Lower leg skin (tissue), 3 donors: ENCODE measurements at regions not wholly inside any gene's neighbourhood (a gene's known extent, or its start where the extent isn't known, plus 50 kb on each side); places are given as distances from the start of the nearest gene placed in this dataset.

Experiments
- POLR2A ChIP-seq, 2 donors: fragments of 450-650 bp; IDR thresholded peaks; one replicate each; pipeline ENCODE4 v1.6.1; 2016 to 2017; ENCODE audit warnings: antibody characterized with exemption in 2 of 2, mild to moderate bottlenecking in 1 of 2, moderate library complexity in 1 of 2
- TF ChIP-seq, protein P1 (sequence below), 3 donors: fragments of 450-650 bp; IDR thresholded peaks; one replicate each; pipeline ENCODE4 v1.5.1; 2016; ENCODE audit warnings: antibody characterized with exemption in 3 of 3, mild to moderate bottlenecking in 3 of 3, moderate library complexity in 2 of 3

DNA sequence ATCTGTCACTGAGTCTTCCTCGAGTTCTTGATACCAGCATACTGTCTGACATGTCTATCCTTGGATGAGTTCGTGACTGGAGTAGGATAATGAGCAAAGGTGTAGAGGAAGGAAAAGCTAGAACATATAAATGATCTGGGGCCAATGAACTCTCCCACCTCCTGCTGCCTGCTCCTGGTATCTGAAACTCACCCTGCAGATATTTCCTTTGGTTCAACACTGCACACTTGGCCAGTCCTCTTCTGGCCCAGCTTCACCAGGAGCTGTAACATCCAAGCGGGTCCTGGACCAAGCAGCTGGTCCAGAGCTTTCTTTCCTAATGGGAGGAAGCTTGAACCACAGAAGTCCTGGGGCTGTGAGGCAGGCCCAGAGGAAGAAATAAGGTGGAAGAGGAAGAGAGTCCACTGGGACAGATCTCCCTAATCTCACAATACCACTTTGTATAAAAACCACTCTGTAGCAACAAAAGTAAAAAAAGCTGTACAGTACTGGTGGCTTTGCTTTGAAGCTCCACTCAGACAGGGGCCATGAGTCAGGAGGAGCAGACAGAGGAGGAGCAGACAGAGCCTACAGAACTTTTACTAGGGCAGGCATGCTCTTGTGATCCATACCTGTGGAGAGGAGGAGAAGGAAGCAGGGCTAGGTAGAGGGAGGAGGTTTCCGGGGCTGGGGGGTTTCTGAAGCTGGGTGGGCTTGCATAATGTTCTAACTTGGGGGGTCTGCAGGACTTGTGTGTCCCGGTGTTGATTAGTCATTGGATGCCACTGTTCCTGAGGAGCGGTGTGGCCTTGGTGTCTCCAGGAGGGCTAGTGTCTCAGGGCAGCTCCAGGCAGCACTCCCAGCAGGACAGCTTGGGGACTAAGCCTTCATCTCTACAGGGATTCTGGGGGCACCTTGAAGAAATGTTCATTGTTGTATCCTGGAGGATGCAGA, 166.9 kb downstream of the ABHD5 start:
- TF ChIP-seq, protein P1, sequence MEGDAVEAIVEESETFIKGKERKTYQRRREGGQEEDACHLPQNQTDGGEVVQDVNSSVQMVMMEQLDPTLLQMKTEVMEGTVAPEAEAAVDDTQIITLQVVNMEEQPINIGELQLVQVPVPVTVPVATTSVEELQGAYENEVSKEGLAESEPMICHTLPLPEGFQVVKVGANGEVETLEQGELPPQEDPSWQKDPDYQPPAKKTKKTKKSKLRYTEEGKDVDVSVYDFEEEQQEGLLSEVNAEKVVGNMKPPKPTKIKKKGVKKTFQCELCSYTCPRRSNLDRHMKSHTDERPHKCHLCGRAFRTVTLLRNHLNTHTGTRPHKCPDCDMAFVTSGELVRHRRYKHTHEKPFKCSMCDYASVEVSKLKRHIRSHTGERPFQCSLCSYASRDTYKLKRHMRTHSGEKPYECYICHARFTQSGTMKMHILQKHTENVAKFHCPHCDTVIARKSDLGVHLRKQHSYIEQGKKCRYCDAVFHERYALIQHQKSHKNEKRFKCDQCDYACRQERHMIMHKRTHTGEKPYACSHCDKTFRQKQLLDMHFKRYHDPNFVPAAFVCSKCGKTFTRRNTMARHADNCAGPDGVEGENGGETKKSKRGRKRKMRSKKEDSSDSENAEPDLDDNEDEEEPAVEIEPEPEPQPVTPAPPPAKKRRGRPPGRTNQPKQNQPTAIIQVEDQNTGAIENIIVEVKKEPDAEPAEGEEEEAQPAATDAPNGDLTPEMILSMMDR (IDR thresholded peaks at IDR 0.05), result no peak
- TF ChIP-seq POLR2A (IDR thresholded peaks at IDR 0.05), result no peak
